GM12891 (cell line): ENCODE measurements at regions not wholly inside any gene's neighbourhood (a gene's known extent, or its start where the extent isn't known, plus 50 kb on each side); places are given as distances from the start of the nearest gene placed in this dataset.

ENCODE experiments used
- PAX5 ChIP-seq: IDR thresholded peaks from 2 replicates; pipeline ENCODE4 v1.6.1; 2011; ENCODE audit warnings: low read length, moderate library complexity, mild to moderate bottlenecking; ENCODE audit not compliant: insufficient read depth, severe bottlenecking
- POLR2A ChIP-seq: IDR thresholded peaks from 2 replicates; pipeline ENCODE4 v1.6.1; 2011; ENCODE audit warnings: low read depth, low read length, control low read depth
- POLR2AphosphoS5 ChIP-seq: IDR thresholded peaks from 2 replicates; pipeline ENCODE4 v1.6.1; 2011; ENCODE audit warnings: low read depth, low read length, control low read depth
- SPI1 ChIP-seq: IDR thresholded peaks from 2 replicates; pipeline ENCODE4 v1.6.1; 2011; ENCODE audit warnings: low read depth, low read length, control low read depth
- TAF1 ChIP-seq: IDR thresholded peaks from 2 replicates; pipeline ENCODE4 v1.6.1; 2011; ENCODE audit warnings: low read depth, low read length, control low read depth

DNA sequence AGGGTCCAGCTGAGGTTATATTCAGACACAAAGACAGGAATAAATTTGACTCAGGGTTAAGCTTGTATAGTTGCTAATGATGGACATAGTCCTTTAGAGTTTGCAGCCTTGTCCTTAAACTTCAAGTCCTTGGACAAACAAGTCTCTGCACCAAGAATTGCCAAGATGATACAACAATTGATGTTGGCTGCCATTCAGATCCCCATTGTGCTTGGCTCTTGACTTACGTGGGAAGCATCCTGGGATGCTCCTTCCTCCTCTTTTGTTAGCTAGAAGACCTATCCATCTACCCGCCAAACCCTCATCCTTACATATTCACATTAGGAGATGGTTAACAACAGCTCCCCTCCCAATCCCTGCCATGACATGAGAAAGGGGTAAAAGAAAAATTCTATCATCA, 115.6 kb downstream of the RDH14 start:
- TF ChIP-seq POLR2A (no peak), POLR2AphosphoS5 (no peak), SPI1 (no peak), TAF1 (no peak), PAX5 (no peak)
